ENCODE measurements at regions not wholly inside any gene's neighbourhood (a gene's known extent, or its start where the extent isn't known, plus 50 kb on each side); places are given as distances from the start of the nearest gene placed in this dataset.
A peak's percentile ranks its signal among the peaks of the same experiment; 100 is the strongest.

- CTCF ChIA-PET: no interaction called here
- H3K4me1 ChIP-seq (ENCODE audit: control insufficient read depth in 1 of 2, insufficient read depth in 2 of 2, low read depth in 1 of 2, low read length in 1 of 2): no peaks in the 10 kb centered on the region; a peak in 1 of 4 replicates
- peak overlapping the region; percentile 30; the same call in 1 of the 2 replicates for H3K9ac ChIP-seq
- H3K79me2 ChIP-seq (ENCODE audit: insufficient read depth): no peaks in the 10 kb centered on the region
- 0 out of 2 replicates have a peak overlapping the region, but pooled peaks have one; percentile 26 for H2AFZ ChIP-seq (ENCODE audit: low read depth)
- H3K9me2 ChIP-seq: no peaks in the 10 kb centered on the region
- H4K20me1 ChIP-seq (ENCODE audit: insufficient read depth): no peaks in the 10 kb centered on the region
- WGBS (ENCODE audit: low lambda C conversion rate): 20% methylated on average over 2 of the region's 2 CpGs
- peak overlapping the region in 1 of 2 experiments; percentile 58; a peak in 2 of 4 replicates for H3K27ac ChIP-seq (ENCODE audit: low read depth in 2 of 2, low read length in 1 of 2)
- no peaks in the 10 kb centered on the region for H3K27me3 ChIP-seq (ENCODE audit: insufficient read depth)
- POLR2A ChIA-PET: no interaction called here
- no peak for DNase-seq
- no peaks in the 10 kb centered on the region for H3K36me3 ChIP-seq (replicated peaks in 1 of 2; ENCODE audit: control insufficient read depth in 1 of 2, insufficient read depth in 2 of 2, low read length in 1 of 2)
- no peaks in the 10 kb centered on the region for H3K9me3 ChIP-seq
- H3K4me2 ChIP-seq: no peak overlapping the region
- H3K4me3 ChIP-seq (ENCODE audit: low read depth in 2 of 2, low read length in 1 of 2): no peak overlapping the region
- H3F3A ChIP-seq (replicated peaks; ENCODE audit: insufficient read depth): peaks cover 18% of the 10 kb centered on the region
- TF ChIP-seq PBX3 (IDR thresholded peaks at IDR 0.05): peak; percentile 83
- peak; percentile 48; the same call in 1 of the 2 replicates for TF ChIP-seq TEAD4 (IDR thresholded peaks at IDR 0.05; ENCODE audit: borderline replicate concordance, insufficient read depth)
- TF ChIP-seq POLR2AphosphoS5 (IDR thresholded peaks at IDR 0.05; ENCODE audit: low read depth, low read length): no peak
- no peak for TF ChIP-seq FOXM1 (IDR thresholded peaks at IDR 0.05; ENCODE audit: low read depth)
- peak; percentile 57; the same call in 1 of the 2 replicates for TF ChIP-seq TCF12 (IDR thresholded peaks at IDR 0.05)
- TF ChIP-seq MXI1 (IDR thresholded peaks at IDR 0.05; ENCODE audit: low read depth, low read length): no peak
- TF ChIP-seq ZBTB33 (IDR thresholded peaks at IDR 0.05; ENCODE audit: borderline replicate concordance, low read depth): no peak
- peak; percentile 69 for TF ChIP-seq FOSL2 (IDR thresholded peaks at IDR 0.05; ENCODE audit: borderline replicate concordance, low read depth)
- no peak for TF ChIP-seq SMC3 (IDR thresholded peaks at IDR 0.05; ENCODE audit: low read depth, low read length)
- peak; percentile 58 for TF ChIP-seq JUND (IDR thresholded peaks at IDR 0.05)
- no peak for TF ChIP-seq RXRA (IDR thresholded peaks at IDR 0.05; ENCODE audit: borderline replicate concordance, low read depth)
- TF ChIP-seq EP300 (IDR thresholded peaks at IDR 0.05; ENCODE audit: borderline replicate concordance in 1 of 2, low read depth in 1 of 2, low read length in 1 of 2): peak in 1 of 2 experiments; percentile 67; a peak in 1 of 4 replicates
- no peak for TF ChIP-seq RAD21 (IDR thresholded peaks at IDR 0.05; ENCODE audit: low read length)
- TF ChIP-seq REST (IDR thresholded peaks at IDR 0.05; ENCODE audit: low read depth, low read length): no peak
- TF ChIP-seq ELF1 (IDR thresholded peaks at IDR 0.05): no peak
- no peak for TF ChIP-seq CTCF (IDR thresholded peaks at IDR 0.05)
- no peak for TF ChIP-seq USF2 (IDR thresholded peaks at IDR 0.05; ENCODE audit: borderline replicate concordance, low read depth, low read length)
- no peak for TF ChIP-seq USF1 (IDR thresholded peaks at IDR 0.05; ENCODE audit: borderline replicate concordance, low read depth)
- TF ChIP-seq MEF2A (IDR thresholded peaks at IDR 0.05; ENCODE audit: borderline replicate concordance, low read depth): peak; percentile 43; the same call in 1 of the 2 replicates
- TF ChIP-seq IRF3 (IDR thresholded peaks at IDR 0.05; ENCODE audit: low read depth, low read length): no peak
- peak; percentile 29; the same call in 1 of the 2 replicates for TF ChIP-seq NFIC (IDR thresholded peaks at IDR 0.05; ENCODE audit: borderline replicate concordance)
- TF ChIP-seq FOXJ3 (CRISPR knock-in tag; IDR thresholded peaks at IDR 0.05): no peak
- no peak for TF ChIP-seq GABPA (IDR thresholded peaks at IDR 0.05; ENCODE audit: low read depth)
- TF ChIP-seq RFX5 (IDR thresholded peaks at IDR 0.05; ENCODE audit: low read length): no peak
These were observed 141.8 kb upstream of the PCDH18 start for GRCh38 chr4:137674066-137674465.
